Astrocyte of the spinal cord (primary cell): ENCODE measurements at regions not wholly inside any gene's neighbourhood (a gene's known extent, or its start where the extent isn't known, plus 50 kb on each side); places are given as distances from the start of the nearest gene placed in this dataset.
A peak's percentile ranks its signal among the peaks of the same experiment; 100 is the strongest.

Experiments used
- DNase-seq: peaks from one replicate; pipeline ENCODE4 v3.0.0; 2011; ENCODE audit warnings: low read depth, low spot score
- H3K4me3 ChIP-seq: 2 replicates; pipeline ENCODE4 v1.5.1; 2011; ENCODE audit warnings: low read depth, mild to moderate bottlenecking, low read length, moderate library complexity
- in situ Hi-C: cut with HindIII; loops from 2 replicates; pipeline ENCODE4 v1.10.0; 2017; ENCODE audit warnings: low sequenced_read_pairs
- TF ChIP-seq, protein P1 (sequence below): IDR thresholded peaks from 2 replicates; pipeline ENCODE4 v1.5.1; 2012; ENCODE audit warnings: low read depth, mild to moderate bottlenecking, low read length, inconsistent platforms

- no peak overlapping the region for H3K4me3 ChIP-seq
- TF ChIP-seq, protein P1, sequence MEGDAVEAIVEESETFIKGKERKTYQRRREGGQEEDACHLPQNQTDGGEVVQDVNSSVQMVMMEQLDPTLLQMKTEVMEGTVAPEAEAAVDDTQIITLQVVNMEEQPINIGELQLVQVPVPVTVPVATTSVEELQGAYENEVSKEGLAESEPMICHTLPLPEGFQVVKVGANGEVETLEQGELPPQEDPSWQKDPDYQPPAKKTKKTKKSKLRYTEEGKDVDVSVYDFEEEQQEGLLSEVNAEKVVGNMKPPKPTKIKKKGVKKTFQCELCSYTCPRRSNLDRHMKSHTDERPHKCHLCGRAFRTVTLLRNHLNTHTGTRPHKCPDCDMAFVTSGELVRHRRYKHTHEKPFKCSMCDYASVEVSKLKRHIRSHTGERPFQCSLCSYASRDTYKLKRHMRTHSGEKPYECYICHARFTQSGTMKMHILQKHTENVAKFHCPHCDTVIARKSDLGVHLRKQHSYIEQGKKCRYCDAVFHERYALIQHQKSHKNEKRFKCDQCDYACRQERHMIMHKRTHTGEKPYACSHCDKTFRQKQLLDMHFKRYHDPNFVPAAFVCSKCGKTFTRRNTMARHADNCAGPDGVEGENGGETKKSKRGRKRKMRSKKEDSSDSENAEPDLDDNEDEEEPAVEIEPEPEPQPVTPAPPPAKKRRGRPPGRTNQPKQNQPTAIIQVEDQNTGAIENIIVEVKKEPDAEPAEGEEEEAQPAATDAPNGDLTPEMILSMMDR = no peak
- no peak for DNase-seq
- in situ Hi-C loops = no loop called here
Measured at GRCh38 chr14:84770030-84770429, 759.9 kb upstream of the FLRT2 start.

GRCh38 chr14:84777356-84777755, 752.6 kb upstream of the FLRT2 start:
- TF ChIP-seq, protein P1 = no peak
- in situ Hi-C loops = no loop called here
- DNase-seq = no peak
- H3K4me3 ChIP-seq = no peak overlapping the region

DNA sequence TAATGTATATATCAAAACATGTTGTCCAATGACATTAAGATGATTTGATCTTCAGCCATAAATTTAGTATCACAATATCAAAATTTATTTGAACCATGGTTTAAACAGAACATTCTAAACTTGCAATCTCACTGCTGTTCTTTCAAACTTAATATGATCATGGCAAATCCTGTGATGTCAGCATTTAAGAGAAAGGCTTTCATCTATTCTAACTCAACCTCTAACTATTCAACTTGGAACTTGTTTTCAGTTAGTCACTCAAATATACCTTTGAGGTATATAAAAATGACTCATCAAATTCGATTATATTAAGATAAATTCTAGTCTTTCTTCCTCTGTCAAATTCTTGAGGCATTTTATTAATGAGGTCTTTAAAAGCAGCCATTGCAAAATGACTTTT, 747.0 kb upstream of the FLRT2 start:
- TF ChIP-seq, protein P1 = no peak
- no peak overlapping the region for H3K4me3 ChIP-seq
- DNase-seq = no peak
- in situ Hi-C loops = no loop called here

- TF ChIP-seq, protein P1 = no peak
- H3K4me3 ChIP-seq = no peak overlapping the region
- in situ Hi-C loops = no loop called here
- DNase-seq = peak; percentile 6
Measured at GRCh38 chr14:84783511-84783910, 746.4 kb upstream of the FLRT2 start.

DNA sequence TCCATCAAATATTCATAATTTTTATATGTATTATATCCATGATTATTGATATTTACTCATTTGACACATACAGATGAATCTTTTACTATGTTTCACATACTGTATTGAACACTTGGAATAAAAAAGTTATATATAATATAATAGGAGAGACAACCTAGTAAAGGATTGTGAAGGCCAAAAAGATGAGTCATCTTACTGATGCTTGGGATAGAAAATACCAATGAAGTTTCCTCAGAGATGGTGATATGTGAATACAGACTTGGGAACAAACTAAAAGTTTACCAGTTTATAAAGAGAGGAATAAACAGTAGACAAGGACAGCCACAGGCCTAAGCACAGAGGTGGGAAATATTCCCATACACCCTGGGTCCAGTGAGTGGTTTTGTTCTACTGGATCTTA, 743.9 kb upstream of the FLRT2 start:
- in situ Hi-C loops = no loop called here
- TF ChIP-seq, protein P1 = no peak
- H3K4me3 ChIP-seq = no peak overlapping the region
- peak; percentile 5 for DNase-seq

DNA sequence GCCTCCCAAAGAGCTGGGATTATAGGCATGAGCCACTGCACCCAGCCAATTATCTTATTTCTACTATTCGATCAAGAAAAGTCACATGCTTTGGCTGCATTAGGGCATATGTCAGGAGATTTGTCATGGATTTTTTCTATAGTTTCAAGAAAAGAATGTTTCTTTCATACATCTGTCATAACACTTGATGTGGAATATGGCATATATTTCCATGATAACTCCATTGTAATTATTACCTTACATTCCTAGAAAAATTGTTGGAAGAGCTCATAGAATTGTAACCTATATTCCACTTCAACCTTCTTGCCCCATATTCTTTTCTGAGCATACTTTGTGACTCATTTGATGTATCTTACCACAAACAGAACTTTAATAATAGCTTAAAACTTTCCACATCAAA, 740.9 kb upstream of the FLRT2 start:
- no peak for DNase-seq
- no peak overlapping the region for H3K4me3 ChIP-seq
- TF ChIP-seq, protein P1 = no peak
- in situ Hi-C loops = no loop called here
